ENCODE measurements at regions not wholly inside any gene's neighbourhood (a gene's known extent, or its start where the extent isn't known, plus 50 kb on each side); places are given as distances from the start of the nearest gene placed in this dataset.

DNA sequence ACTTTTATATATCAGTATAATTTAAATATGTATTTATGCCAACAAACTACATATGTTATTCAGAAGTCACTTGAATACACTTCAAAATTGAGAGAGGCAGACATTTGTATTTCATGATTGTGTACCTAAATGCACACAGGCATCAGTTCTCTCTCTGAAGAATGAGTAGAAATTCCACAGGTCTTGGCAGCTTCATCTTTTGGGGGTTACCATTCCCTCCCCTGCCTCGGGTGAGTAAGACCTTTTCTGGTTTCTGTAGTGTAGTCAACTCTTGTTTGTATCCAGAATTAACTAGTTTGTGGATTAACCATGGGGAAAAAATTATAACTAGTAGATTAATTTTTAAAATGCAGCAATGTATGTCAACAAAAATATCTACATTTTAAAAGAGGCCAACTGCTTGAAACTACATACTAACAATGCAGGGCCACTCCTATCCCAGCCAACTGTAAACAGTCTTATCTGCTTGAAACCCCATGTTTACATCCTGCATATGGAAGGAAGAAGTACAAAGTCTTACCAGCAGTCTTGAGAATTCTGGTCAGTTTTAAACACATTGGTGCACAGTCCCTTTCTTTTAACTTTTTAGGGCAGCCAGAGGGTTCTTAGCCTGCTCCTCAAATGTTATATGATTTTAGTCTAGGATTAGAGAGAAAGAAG, 339.6 kb upstream of the KIF2A start:
- DNase-seq (ENCODE audit: low read depth), result no peak
- TF ChIP-seq, protein P1, sequence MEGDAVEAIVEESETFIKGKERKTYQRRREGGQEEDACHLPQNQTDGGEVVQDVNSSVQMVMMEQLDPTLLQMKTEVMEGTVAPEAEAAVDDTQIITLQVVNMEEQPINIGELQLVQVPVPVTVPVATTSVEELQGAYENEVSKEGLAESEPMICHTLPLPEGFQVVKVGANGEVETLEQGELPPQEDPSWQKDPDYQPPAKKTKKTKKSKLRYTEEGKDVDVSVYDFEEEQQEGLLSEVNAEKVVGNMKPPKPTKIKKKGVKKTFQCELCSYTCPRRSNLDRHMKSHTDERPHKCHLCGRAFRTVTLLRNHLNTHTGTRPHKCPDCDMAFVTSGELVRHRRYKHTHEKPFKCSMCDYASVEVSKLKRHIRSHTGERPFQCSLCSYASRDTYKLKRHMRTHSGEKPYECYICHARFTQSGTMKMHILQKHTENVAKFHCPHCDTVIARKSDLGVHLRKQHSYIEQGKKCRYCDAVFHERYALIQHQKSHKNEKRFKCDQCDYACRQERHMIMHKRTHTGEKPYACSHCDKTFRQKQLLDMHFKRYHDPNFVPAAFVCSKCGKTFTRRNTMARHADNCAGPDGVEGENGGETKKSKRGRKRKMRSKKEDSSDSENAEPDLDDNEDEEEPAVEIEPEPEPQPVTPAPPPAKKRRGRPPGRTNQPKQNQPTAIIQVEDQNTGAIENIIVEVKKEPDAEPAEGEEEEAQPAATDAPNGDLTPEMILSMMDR (IDR thresholded peaks at IDR 0.05; ENCODE audit: control insufficient read depth, extremely low read depth, insufficient read depth), result no peak
- no peak overlapping the region for H3K4me3 ChIP-seq (ENCODE audit: low read depth, low read length)

DNA sequence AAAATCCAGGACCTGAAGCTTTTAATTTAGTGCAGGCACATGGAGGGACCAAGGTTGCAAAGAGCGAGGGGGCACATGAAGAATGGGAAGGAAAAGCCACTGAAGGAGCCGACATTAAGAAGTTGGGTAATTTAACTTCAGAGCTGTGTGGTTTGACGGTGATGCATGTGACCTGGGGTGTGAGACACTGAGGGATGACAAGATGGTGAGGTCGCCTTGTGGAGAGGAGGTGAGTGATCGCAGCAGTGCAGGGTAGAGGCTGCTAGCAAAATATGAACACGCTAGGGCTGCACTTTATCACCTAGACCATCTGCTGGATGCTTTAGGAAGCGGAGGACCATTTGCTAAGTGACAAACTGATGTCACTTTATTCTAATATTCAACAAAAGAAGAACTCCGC, 339.0 kb upstream of the KIF2A start:
- no peak overlapping the region for H3K4me3 ChIP-seq (ENCODE audit: low read depth, low read length)
- DNase-seq (ENCODE audit: low read depth), result no peak
- TF ChIP-seq, protein P1 (IDR thresholded peaks at IDR 0.05; ENCODE audit: control insufficient read depth, extremely low read depth, insufficient read depth), result no peak

DNA sequence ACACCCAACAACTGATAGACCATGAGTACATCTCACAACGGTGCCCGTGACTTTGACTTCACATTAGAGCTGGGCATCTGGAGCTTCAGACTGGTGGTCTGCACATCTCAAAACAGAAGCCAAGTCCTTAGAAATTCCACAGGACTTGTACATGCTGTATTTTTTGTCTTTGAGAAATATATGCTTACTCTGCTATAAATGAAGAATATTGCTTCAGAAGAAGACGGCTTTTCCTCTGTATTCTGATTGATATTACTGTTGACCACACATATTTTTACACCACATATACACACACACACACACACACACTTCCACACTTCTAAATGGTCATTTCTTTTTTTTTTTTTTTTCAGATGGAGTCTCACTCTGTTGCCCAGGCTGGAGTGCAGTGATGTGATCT, 338.3 kb upstream of the KIF2A start:
- H3K4me3 ChIP-seq (ENCODE audit: low read depth, low read length), result no peak overlapping the region
- TF ChIP-seq, protein P1 (IDR thresholded peaks at IDR 0.05; ENCODE audit: control insufficient read depth, extremely low read depth, insufficient read depth), result no peak
- DNase-seq (ENCODE audit: low read depth), result no peak

DNA sequence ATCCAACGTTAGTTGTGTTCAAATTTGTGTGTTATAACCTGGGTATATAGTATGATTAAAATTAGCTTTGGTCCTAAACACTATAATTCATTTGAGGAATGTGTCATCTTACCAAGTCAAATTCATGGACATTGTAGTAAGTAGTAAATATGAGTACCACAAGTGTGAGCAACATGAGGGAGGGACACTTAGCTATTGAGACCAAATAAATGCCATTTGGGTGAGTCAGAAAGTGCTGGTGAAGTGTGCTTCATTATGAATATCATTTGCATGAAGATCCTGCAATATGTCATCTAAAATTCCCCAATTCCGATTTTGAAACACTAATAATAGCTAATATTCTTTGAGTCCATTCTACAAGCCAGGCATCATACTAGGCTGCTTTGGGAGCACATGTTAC, 336.7 kb upstream of the KIF2A start:
- no peak for DNase-seq (ENCODE audit: low read depth)
- TF ChIP-seq, protein P1 (IDR thresholded peaks at IDR 0.05; ENCODE audit: control insufficient read depth, extremely low read depth, insufficient read depth), result no peak
- no peak overlapping the region for H3K4me3 ChIP-seq (ENCODE audit: low read depth, low read length)

DNA sequence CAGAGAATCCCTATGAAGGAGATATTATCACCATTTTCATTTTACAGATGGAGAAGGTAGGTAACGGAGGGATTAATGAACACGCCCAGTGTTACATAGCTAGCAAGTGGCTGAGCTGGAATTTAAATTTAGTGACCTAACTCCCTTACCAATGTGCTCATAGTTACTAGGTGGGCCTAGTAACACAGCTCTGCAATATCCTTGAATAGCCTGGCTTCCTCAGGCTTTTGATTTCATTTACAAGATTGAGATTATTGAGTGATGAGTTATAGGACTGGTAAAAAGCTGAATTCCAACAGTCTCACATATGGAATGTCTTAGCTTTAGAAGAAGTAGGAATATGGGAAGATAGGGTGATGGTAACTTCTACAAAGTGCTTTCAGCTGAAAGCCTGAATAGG, 336.3 kb upstream of the KIF2A start:
- H3K4me3 ChIP-seq (ENCODE audit: low read depth, low read length), result no peak overlapping the region
- TF ChIP-seq, protein P1 (IDR thresholded peaks at IDR 0.05; ENCODE audit: control insufficient read depth, extremely low read depth, insufficient read depth), result no peak
- DNase-seq (ENCODE audit: low read depth), result no peak

DNA sequence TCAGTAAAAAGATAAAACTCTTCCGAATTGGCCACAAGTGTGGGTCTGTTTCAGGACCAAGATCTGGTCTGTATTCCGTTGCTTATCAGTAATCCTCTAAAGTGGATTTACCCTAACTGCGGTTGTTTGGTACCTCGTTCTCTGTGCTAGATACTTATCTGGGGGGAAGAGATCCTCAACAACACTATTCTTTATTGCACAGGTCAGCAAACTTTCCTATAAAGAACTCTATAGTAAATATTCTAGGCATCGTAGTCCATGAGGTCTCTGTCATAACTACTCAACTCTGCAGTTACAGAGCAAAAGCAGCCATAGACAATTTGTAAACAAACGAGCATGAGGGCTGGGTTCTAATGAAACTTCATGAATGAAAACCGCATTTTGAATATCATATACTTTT, 335.8 kb upstream of the KIF2A start:
- H3K4me3 ChIP-seq (ENCODE audit: low read depth, low read length), result no peak overlapping the region
- TF ChIP-seq, protein P1 (IDR thresholded peaks at IDR 0.05; ENCODE audit: control insufficient read depth, extremely low read depth, insufficient read depth), result no peak

DNA sequence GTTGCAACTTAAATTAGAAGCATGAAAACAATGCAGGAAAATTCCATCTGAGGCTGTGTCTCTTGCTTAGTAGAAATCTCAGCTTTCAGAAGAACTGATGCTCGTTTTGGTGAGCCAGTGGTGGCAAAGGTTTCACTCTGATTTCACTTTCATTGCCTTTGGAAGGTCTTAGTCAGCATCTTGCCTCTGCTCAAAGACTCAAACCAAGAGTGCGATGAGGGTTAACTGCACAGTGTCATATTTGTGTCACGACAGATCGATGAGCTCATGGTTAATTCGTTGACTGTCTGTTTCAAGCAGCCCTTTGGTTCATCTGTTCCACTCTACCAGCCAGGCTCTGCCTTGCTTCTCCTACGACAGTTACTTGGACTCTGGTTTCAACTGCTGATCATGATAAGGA, 331.3 kb upstream of the KIF2A start:
- no peak for DNase-seq (ENCODE audit: low read depth)
- H3K4me3 ChIP-seq (ENCODE audit: low read depth, low read length), result no peak overlapping the region
- TF ChIP-seq, protein P1 (IDR thresholded peaks at IDR 0.05; ENCODE audit: control insufficient read depth, extremely low read depth, insufficient read depth), result no peak

More for the DNA sequence above, 335.8 kb upstream of the KIF2A start:
- DNase-seq (ENCODE audit: low read depth), result no peak

Measured in LNCaP clone FGC (cell line).